Endothelial cell of umbilical vein (primary cell): ENCODE measurements at regions not wholly inside any gene's neighbourhood (a gene's known extent, or its start where the extent isn't known, plus 50 kb on each side); places are given as distances from the start of the nearest gene placed in this dataset.

Experiments used
- BruUV-seq: library from RNA; stranded (reverse); fragments of 400-500 nt; replicated peaks from 2 replicates; lab custom pipeline; 2021; lab: Mats Ljungman, UMichigan
- CTCF ChIA-PET: fragments of 300-600, 350-600 bp; sonication (Branson Sonifier 250); formaldehyde crosslinking; loops from one replicate; lab custom pipeline; 2021; ENCODE audit warnings: antibody characterized with exemption, inconsistent platforms; lab: Charles Lee
- POLR2A ChIA-PET: fragments of 300-600, 350-600 bp; sonication (Branson Sonifier 250); formaldehyde crosslinking; loops from one replicate; lab custom pipeline; 2021; ENCODE audit warnings: antibody characterized with exemption, inconsistent platforms; lab: Charles Lee
- DNase-seq: peaks from one replicate; pipeline ENCODE4 v3.0.0-alpha.2; 2011; ENCODE audit warnings: low read depth, low spot score
- FAIRE-seq: peaks from 2 replicates; lab custom pipeline; 2011; peaks lifted over from hg19 to GRCh38; lab: Jason Lieb, UNC
- H2AFZ ChIP-seq: 2 replicates; pipeline ENCODE4 v1.6.0; 2012; ENCODE audit warnings: low read depth, low read length, control low read depth, inconsistent platforms
- H3K27ac ChIP-seq: 2 replicates; pipeline ENCODE4 v1.5.1; 2011; ENCODE audit warnings: low read depth, mild to moderate bottlenecking, control low read depth, low read length, moderate library complexity; ENCODE audit not compliant: insufficient read depth
- H3K27me3 ChIP-seq, 2 experiments: 2 replicates each; pipeline versions ENCODE4 v1.6.0 to v1.6.1; 2011; ENCODE audit warnings: low read length in 2 of 2, mixed read lengths in 1 of 2; ENCODE audit not compliant: control insufficient read depth in 2 of 2, insufficient read depth in 2 of 2
- H3K36me3 ChIP-seq, 2 experiments: 2 replicates in 1 of 2; 3 replicates in 1 of 2; pipeline ENCODE4 v1.5.1; 2011; ENCODE audit warnings: low read length in 2 of 2, mild to moderate bottlenecking in 1 of 2, moderate library complexity in 1 of 2; ENCODE audit not compliant: control insufficient read depth in 2 of 2, insufficient read depth in 2 of 2; ENCODE audit errors: extremely low read depth in 1 of 2
- H3K4me1 ChIP-seq: 3 replicates; pipeline ENCODE4 v1.5.1; 2011; ENCODE audit warnings: mild to moderate bottlenecking, low read length; ENCODE audit not compliant: control insufficient read depth, insufficient read depth; ENCODE audit errors: extremely low read depth
- H3K4me2 ChIP-seq: 2 replicates; pipeline ENCODE4 v1.6.1; 2011; ENCODE audit warnings: low read length, control low read depth, mixed read lengths; ENCODE audit not compliant: insufficient read depth
- H3K4me3 ChIP-seq, 3 experiments: fragments of 200-600 bp in 1 of 3; sonication (generic), shearing (Covaris generic) in 1 of 3; replicated peaks in 1 of 3; 2 replicates each; pipeline ENCODE4 v1.5.1; 2011 to 2016; ENCODE audit warnings: control low read depth in 3 of 3, low read length in 3 of 3, mild to moderate bottlenecking in 2 of 3, inconsistent platforms in 1 of 3, low read depth in 1 of 3, moderate library complexity in 1 of 3; ENCODE audit not compliant: insufficient read depth in 1 of 3
- H3K79me2 ChIP-seq: 2 replicates; pipeline ENCODE4 v1.6.0; 2012; ENCODE audit warnings: low read length, inconsistent platforms; ENCODE audit not compliant: control insufficient read depth, insufficient read depth
- H3K9ac ChIP-seq: replicated peaks from 2 replicates; pipeline ENCODE3; 2011; ENCODE audit warnings: low read length, control low read depth; ENCODE audit not compliant: insufficient read depth; ENCODE audit errors: extremely low read depth
- H3K9me1 ChIP-seq: replicated peaks from 3 replicates; pipeline ENCODE4 v1.6.0; 2011; ENCODE audit warnings: mild to moderate bottlenecking, low read length; ENCODE audit not compliant: control insufficient read depth, insufficient read depth; ENCODE audit errors: extremely low read depth
- H3K9me3 ChIP-seq: replicated peaks from 2 replicates; pipeline ENCODE4 v1.5.1; 2012; ENCODE audit warnings: low read length, inconsistent platforms; ENCODE audit not compliant: control insufficient read depth, insufficient read depth
- H4K20me1 ChIP-seq: replicated peaks from 2 replicates; pipeline ENCODE3; 2011; ENCODE audit warnings: mild to moderate bottlenecking, low read length; ENCODE audit not compliant: control insufficient read depth, insufficient read depth; ENCODE audit errors: extremely low read depth
- EZH2 ChIP-seq: IDR thresholded peaks from 2 replicates; pipeline ENCODE4 v1.6.1; 2012; ENCODE audit warnings: borderline replicate concordance, low read depth, mild to moderate bottlenecking, moderate library complexity, low read length, inconsistent platforms; ENCODE audit not compliant: severe bottlenecking
- FOS ChIP-seq: IDR thresholded peaks from 2 replicates; pipeline ENCODE4 v1.6.1; 2011; ENCODE audit warnings: mild to moderate bottlenecking, low read length, moderate library complexity, borderline replicate concordance; ENCODE audit not compliant: insufficient read depth
- GATA2 ChIP-seq: IDR thresholded peaks from 2 replicates; pipeline ENCODE4 v1.7.0; 2011; ENCODE audit warnings: low read depth, mild to moderate bottlenecking, moderate library complexity, mixed read lengths, low read length; ENCODE audit not compliant: insufficient read length, insufficient read depth
- JUN ChIP-seq: IDR thresholded peaks from 2 replicates; pipeline ENCODE4 v1.6.1; 2011; ENCODE audit warnings: borderline replicate concordance, low read depth; ENCODE audit not compliant: insufficient read length, insufficient read depth
- MYC ChIP-seq: IDR thresholded peaks from one replicate; pipeline ENCODE4 v1.6.1; 2011; ENCODE audit warnings: mild to moderate bottlenecking, low read depth, low read length
- POLR2A ChIP-seq: IDR thresholded peaks from 2 replicates; pipeline ENCODE4 v1.6.1; 2012; ENCODE audit warnings: low read depth, mild to moderate bottlenecking, control low read depth, low read length
- POLR2AphosphoS5 ChIP-seq: IDR thresholded peaks from 2 replicates; pipeline ENCODE4 v1.6.1; 2012; ENCODE audit warnings: low read depth, mild to moderate bottlenecking, control low read depth, low read length, moderate library complexity; ENCODE audit not compliant: insufficient read depth
- dilution Hi-C: fragments of 300-500 bp; cut with MboI; formaldehyde crosslinking; loops from one replicate; pipeline ENCODE4 v1.15.0; 2019; ENCODE audit warnings: low sequenced_read_pairs; ENCODE audit not compliant: extremely low pct_ligation_motif_present
- intact Hi-C: fragments of 100-400 bp; cut with micrococcal nuclease; formaldehyde crosslinking; loops from one replicate; pipeline ENCODE4 v1.10.0; 2022
- TF ChIP-seq, protein P1 (sequence below), 2 donors: IDR thresholded peaks; 1 replicate in 1 of 2; 2 replicates in 1 of 2; pipeline ENCODE4 v1.5.1; 2011; ENCODE audit warnings: low read length in 2 of 2, mild to moderate bottlenecking in 2 of 2, moderate library complexity in 2 of 2, control low read depth in 1 of 2, inconsistent platforms in 1 of 2, low read depth in 1 of 2; ENCODE audit not compliant: insufficient read depth in 1 of 2; ENCODE audit errors: extremely low read depth in 1 of 2
- TF ChIP-seq, protein P2 (sequence below): IDR thresholded peaks from 2 replicates; pipeline ENCODE4 v1.6.1; 2011; ENCODE audit not compliant: insufficient read depth, insufficient read length

DNA sequence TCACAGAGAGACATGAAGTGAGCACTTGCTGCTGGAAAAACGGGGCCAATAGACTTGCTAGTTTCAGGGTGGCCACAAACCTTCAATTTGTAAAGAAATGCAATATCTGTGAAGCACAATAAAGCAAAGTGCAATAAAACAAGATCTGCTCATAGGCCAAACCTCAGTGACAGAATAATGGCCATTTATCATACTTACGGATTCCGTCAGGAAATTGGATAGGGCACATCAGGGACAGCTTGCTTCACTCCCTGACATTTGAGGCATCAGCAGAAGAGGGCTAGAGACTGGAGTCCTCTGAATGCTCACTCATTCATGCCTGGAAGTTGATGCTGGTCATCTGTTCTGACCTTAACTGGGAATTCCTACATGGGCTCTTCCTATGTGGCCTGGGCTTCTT, 165.5 kb upstream of the OPRM1 start:
- intact Hi-C loops, result no loop called here
- Histone ChIP-seq H3K9me3 (peaks cover 3% of the 10 kb centered on the region), H3K36me3 (no peaks in the 10 kb centered on the region), H3K9ac (no peak overlapping the region), H3K79me2 (no peaks in the 10 kb centered on the region), H3K9me1 (no peaks in the 10 kb centered on the region), H2AFZ (no peak overlapping the region), H4K20me1 (no peaks in the 10 kb centered on the region), H3K27me3 (no peaks in the 10 kb centered on the region), H3K4me1 (no peaks in the 10 kb centered on the region), H3K4me3 (no peak overlapping the region), H3K27ac (no peak overlapping the region), H3K4me2 (no peak overlapping the region)
- DNase-seq (no peak), FAIRE-seq (no peak)
- ChIA-PET POLR2A (no interaction called here), CTCF (no interaction called here)
- dilution Hi-C loops, result no loop called here
- TF ChIP-seq GATA2 (no peak), EZH2 (no peak), POLR2A (no peak), JUN (no peak), FOS (no peak), POLR2AphosphoS5 (no peak), MYC (no peak)
- TF ChIP-seq, protein P1, sequence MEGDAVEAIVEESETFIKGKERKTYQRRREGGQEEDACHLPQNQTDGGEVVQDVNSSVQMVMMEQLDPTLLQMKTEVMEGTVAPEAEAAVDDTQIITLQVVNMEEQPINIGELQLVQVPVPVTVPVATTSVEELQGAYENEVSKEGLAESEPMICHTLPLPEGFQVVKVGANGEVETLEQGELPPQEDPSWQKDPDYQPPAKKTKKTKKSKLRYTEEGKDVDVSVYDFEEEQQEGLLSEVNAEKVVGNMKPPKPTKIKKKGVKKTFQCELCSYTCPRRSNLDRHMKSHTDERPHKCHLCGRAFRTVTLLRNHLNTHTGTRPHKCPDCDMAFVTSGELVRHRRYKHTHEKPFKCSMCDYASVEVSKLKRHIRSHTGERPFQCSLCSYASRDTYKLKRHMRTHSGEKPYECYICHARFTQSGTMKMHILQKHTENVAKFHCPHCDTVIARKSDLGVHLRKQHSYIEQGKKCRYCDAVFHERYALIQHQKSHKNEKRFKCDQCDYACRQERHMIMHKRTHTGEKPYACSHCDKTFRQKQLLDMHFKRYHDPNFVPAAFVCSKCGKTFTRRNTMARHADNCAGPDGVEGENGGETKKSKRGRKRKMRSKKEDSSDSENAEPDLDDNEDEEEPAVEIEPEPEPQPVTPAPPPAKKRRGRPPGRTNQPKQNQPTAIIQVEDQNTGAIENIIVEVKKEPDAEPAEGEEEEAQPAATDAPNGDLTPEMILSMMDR (IDR thresholded peaks at IDR 0.05; ENCODE audit: extremely low read depth in 1 of 2, insufficient read depth in 1 of 2, low read depth in 1 of 2, low read length in 2 of 2), result no peak
- TF ChIP-seq, protein P2, sequence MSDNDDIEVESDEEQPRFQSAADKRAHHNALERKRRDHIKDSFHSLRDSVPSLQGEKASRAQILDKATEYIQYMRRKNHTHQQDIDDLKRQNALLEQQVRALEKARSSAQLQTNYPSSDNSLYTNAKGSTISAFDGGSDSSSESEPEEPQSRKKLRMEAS, result no peak
- no TSS peak for BruUV-seq
